Panc1 (cell line): ENCODE measurements at regions not wholly inside any gene's neighbourhood (a gene's known extent, or its start where the extent isn't known, plus 50 kb on each side); places are given as distances from the start of the nearest gene placed in this dataset.

Experiments
- CTCF ChIP-seq: fragments of 450-650 bp; IDR thresholded peaks from 2 replicates; pipeline ENCODE4 v1.5.1; 2017; ENCODE audit warnings: mild to moderate bottlenecking
- POLR2AphosphoS5 ChIP-seq: IDR thresholded peaks from 2 replicates; pipeline ENCODE4 v1.6.1; 2012; ENCODE audit warnings: mild to moderate bottlenecking, low read depth, low read length, moderate library complexity
- TCF7L2 ChIP-seq: IDR thresholded peaks from 2 replicates; pipeline ENCODE4 v1.6.1; 2011; ENCODE audit warnings: mild to moderate bottlenecking, low read depth, low read length, inconsistent platforms

GRCh38 chr5:124644582-124644981, 101.9 kb downstream of the ZNF608 start:
- no peak for TF ChIP-seq CTCF
- no peak for TF ChIP-seq POLR2AphosphoS5
- TF ChIP-seq TCF7L2, result no peak
